ENCODE measurements at regions not wholly inside any gene's neighbourhood (a gene's known extent, or its start where the extent isn't known, plus 50 kb on each side); places are given as distances from the start of the nearest gene placed in this dataset.

DNA sequence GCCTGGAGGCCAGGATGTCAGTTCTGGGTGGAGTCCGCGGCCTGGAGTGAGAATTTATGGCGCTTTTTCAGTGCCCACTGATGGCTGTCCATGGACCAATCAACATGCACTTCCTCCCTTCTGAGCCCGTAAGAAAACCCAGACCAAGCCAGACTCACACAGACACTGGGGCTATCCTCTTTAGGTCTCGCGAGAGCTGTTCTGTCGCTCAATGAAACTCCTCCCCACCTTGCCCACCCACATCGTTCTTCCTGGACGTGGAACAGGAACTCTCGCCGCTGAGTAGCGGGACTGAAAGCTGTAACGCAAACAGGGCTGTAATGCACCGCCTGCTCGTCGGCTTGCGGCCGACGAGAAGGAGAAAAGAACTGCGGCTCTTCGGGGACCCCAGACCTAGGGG is 833.0 kb upstream of the CADM2 start:
- no peak for TF ChIP-seq POLR2A (IDR thresholded peaks at IDR 0.05; ENCODE audit: low read depth, low read length)
- no peak for TF ChIP-seq TAF1 (IDR thresholded peaks at IDR 0.05; ENCODE audit: borderline replicate concordance, low read depth, low read length)

Measured in GM12892 (cell line).